ENCODE measurements at regions not wholly inside any gene's neighbourhood (a gene's known extent, or its start where the extent isn't known, plus 50 kb on each side); places are given as distances from the start of the nearest gene placed in this dataset.

- TF ChIP-seq, protein P1, sequence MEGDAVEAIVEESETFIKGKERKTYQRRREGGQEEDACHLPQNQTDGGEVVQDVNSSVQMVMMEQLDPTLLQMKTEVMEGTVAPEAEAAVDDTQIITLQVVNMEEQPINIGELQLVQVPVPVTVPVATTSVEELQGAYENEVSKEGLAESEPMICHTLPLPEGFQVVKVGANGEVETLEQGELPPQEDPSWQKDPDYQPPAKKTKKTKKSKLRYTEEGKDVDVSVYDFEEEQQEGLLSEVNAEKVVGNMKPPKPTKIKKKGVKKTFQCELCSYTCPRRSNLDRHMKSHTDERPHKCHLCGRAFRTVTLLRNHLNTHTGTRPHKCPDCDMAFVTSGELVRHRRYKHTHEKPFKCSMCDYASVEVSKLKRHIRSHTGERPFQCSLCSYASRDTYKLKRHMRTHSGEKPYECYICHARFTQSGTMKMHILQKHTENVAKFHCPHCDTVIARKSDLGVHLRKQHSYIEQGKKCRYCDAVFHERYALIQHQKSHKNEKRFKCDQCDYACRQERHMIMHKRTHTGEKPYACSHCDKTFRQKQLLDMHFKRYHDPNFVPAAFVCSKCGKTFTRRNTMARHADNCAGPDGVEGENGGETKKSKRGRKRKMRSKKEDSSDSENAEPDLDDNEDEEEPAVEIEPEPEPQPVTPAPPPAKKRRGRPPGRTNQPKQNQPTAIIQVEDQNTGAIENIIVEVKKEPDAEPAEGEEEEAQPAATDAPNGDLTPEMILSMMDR (IDR thresholded peaks at IDR 0.05; ENCODE audit: insufficient read depth, low read depth, low read length, missing control alignments): no peak
- H3K4me3 ChIP-seq (ENCODE audit: low read depth, low read length): no peak overlapping the region
- DNase-seq (ENCODE audit: low read depth): no peak
Observed at GRCh38 chr13:44098559-44098958, 218.9 kb downstream of the LACC1 start.

DNA sequence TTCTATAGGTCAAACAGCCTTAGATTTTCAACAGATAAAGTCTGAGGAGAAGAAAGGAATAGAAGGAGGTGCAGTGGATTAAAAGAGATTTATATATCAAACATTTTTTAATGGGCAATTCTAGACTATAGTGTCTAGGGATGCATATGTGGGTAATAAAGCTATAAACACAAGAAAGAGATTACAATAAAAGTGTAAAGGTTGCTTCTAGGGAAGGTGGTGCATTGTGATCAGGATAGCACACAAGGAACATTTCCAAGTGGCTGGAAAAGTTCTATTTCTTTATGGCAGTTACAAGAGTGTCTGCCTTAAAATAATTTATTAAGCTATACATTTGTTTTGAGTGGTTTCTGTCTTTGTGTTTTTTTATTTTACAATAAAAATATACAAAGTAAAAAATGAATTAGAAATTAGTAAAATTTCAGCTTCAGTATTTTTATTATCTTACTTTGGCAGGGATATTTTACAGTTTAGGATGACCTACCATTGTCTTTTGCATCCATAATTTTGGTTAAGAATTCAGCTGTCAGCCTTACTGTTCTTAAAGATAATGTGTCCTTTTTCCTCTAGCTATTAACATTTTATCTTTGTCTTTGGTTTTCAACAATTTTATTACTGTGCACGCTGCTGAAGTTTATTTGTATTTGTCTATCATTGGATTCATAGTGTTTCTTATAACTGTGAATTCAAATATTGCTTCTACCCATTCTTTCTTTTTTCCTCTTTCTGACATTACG lies 221.8 kb downstream of the LACC1 start:
- DNase-seq (ENCODE audit: low read depth): no peak
- H3K4me3 ChIP-seq (ENCODE audit: low read depth, low read length): no peak overlapping the region
- TF ChIP-seq, protein P1 (IDR thresholded peaks at IDR 0.05; ENCODE audit: insufficient read depth, low read depth, low read length, missing control alignments): no peak

GRCh38 chr13:44103429-44104196 lies 223.9 kb downstream of the LACC1 start:
- no peak for DNase-seq (ENCODE audit: low read depth)
- TF ChIP-seq, protein P1 (IDR thresholded peaks at IDR 0.05; ENCODE audit: insufficient read depth, low read depth, low read length, missing control alignments): no peak

GRCh38 chr13:44104197-44104490 lies 224.4 kb downstream of the LACC1 start:
- no peak for DNase-seq (ENCODE audit: low read depth)
- H3K4me3 ChIP-seq (ENCODE audit: low read depth, low read length): no peak overlapping the region
- TF ChIP-seq, protein P1 (IDR thresholded peaks at IDR 0.05; ENCODE audit: insufficient read depth, low read depth, low read length, missing control alignments): no peak

More at GRCh38 chr13:44103429-44104196, 223.9 kb downstream of the LACC1 start:
- no peak overlapping the region for H3K4me3 ChIP-seq (ENCODE audit: low read depth, low read length)

GRCh38 chr13:44104969-44105368 lies 225.3 kb downstream of the LACC1 start:
- H3K4me3 ChIP-seq (ENCODE audit: low read depth, low read length): no peak overlapping the region
- TF ChIP-seq, protein P1 (IDR thresholded peaks at IDR 0.05; ENCODE audit: insufficient read depth, low read depth, low read length, missing control alignments): no peak
- no peak for DNase-seq (ENCODE audit: low read depth)

GRCh38 chr13:44106266-44107152 lies 226.8 kb downstream of the LACC1 start:
- DNase-seq (ENCODE audit: low read depth): no peak
- no peak overlapping the region for H3K4me3 ChIP-seq (ENCODE audit: low read depth, low read length)
- TF ChIP-seq, protein P1 (IDR thresholded peaks at IDR 0.05; ENCODE audit: insufficient read depth, low read depth, low read length, missing control alignments): no peak

All from GM12865 (cell line).